ENCODE measurements at regions not wholly inside any gene's neighbourhood (a gene's known extent, or its start where the extent isn't known, plus 50 kb on each side); places are given as distances from the start of the nearest gene placed in this dataset.

DNA sequence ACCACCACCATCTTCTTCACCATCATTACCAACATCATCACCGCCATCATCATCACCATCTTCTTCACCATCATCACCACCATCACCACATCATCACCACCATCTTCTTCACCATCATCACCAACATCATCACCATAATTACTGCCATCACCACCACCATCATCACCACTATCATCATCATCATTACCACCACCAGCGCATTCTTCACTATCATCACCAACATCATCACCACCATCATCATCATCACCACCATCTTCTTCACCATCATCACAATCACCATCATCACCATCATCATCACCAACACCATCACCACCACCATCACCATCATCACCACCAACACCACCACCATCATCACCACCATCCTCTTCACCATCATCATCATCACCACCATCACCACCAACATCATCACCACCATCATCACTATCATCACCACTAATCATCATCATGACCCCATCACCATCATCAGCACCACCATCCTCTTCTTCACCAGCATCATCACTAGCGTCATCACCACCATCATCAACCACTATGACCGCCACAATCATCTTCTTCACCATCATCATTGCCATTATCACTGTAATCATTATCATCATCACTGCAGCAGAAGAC, 303.8 kb downstream of the CTTN start:
- H3K27me3 ChIP-seq (ENCODE audit: insufficient read depth, low read length), result no peaks in the 10 kb centered on the region
- no peaks in the 10 kb centered on the region for H3K79me2 ChIP-seq (ENCODE audit: insufficient read depth, low read length)
- no peak overlapping the region for H2BK15ac ChIP-seq (ENCODE audit: low read depth, low read length)
- no peaks in the 10 kb centered on the region for H3K4me1 ChIP-seq (ENCODE audit: insufficient read depth, low read length)
- no peak overlapping the region for H4K5ac ChIP-seq (ENCODE audit: insufficient read length, low read depth, low read length)
- Mint-ChIP-seq H3K9me3 (peaks cover 0 to 3% of the 10 kb centered on the region in 2 experiments; a peak in 1 of 5 replicates), H3K27ac (no peak overlapping the region), H3K36me3 (ENCODE audit: insufficient read depth in 1 of 3, low read depth in 3 of 3) (peaks cover 2 to 4% (median 2%) of the 10 kb centered on the region in 3 experiments; a peak in 5 of 7 replicates), H3K4me1 (peaks cover 16 to 18% of the 10 kb centered on the region in 2 experiments), H3K4me3 (no peak overlapping the region), H3K27me3 (ENCODE audit: low read depth) (peaks cover 5% of the 10 kb centered on the region)
- no peak overlapping the region for H3K18ac ChIP-seq (ENCODE audit: insufficient read length, low read depth, low read length)
- H3K27ac ChIP-seq (ENCODE audit: insufficient read length, low read depth, low read length), result no peak overlapping the region
- H3K23me2 ChIP-seq (ENCODE audit: insufficient read length, low read depth, low read length, poor library complexity, severe bottlenecking), result no peaks in the 10 kb centered on the region
- no peak overlapping the region for H2AFZ ChIP-seq (ENCODE audit: low read length)
- H3K4ac ChIP-seq (ENCODE audit: low read depth, low read length), result no peak overlapping the region
- H3K56ac ChIP-seq (ENCODE audit: insufficient read length, low read depth, low read length), result no peak overlapping the region
- no peaks in the 10 kb centered on the region for H3K79me1 ChIP-seq (ENCODE audit: insufficient read depth, low read depth, low read length, poor library complexity, severe bottlenecking)
- no peak overlapping the region for H2BK20ac ChIP-seq (ENCODE audit: low read depth, low read length, poor library complexity, severe bottlenecking)
- no peak overlapping the region for H3K9ac ChIP-seq (ENCODE audit: extremely low read depth, insufficient read length, low read length)
- H2AK5ac ChIP-seq (ENCODE audit: insufficient read length, low read length), result no peak overlapping the region
- H3T11ph ChIP-seq (ENCODE audit: low read length), result no peak overlapping the region
- no peaks in the 10 kb centered on the region for H4K20me1 ChIP-seq (ENCODE audit: control insufficient read depth, insufficient read depth, insufficient read length)
- no peak for DNase-seq
- no peak overlapping the region for H2BK12ac ChIP-seq (ENCODE audit: insufficient read length, low read depth, low read length)
- H2BK120ac ChIP-seq (ENCODE audit: low read depth, low read length, poor library complexity, severe bottlenecking), result no peak overlapping the region
- no peak overlapping the region for H3K4me2 ChIP-seq (ENCODE audit: insufficient read depth, insufficient read length, low read length)
- H3K9me3 ChIP-seq (ENCODE audit: control insufficient read depth, low read depth, low read length), result no peaks in the 10 kb centered on the region
- no peak overlapping the region for H3K14ac ChIP-seq (ENCODE audit: insufficient read depth, low read length)
- TF ChIP-seq, protein P1, sequence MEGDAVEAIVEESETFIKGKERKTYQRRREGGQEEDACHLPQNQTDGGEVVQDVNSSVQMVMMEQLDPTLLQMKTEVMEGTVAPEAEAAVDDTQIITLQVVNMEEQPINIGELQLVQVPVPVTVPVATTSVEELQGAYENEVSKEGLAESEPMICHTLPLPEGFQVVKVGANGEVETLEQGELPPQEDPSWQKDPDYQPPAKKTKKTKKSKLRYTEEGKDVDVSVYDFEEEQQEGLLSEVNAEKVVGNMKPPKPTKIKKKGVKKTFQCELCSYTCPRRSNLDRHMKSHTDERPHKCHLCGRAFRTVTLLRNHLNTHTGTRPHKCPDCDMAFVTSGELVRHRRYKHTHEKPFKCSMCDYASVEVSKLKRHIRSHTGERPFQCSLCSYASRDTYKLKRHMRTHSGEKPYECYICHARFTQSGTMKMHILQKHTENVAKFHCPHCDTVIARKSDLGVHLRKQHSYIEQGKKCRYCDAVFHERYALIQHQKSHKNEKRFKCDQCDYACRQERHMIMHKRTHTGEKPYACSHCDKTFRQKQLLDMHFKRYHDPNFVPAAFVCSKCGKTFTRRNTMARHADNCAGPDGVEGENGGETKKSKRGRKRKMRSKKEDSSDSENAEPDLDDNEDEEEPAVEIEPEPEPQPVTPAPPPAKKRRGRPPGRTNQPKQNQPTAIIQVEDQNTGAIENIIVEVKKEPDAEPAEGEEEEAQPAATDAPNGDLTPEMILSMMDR (conservative IDR thresholded peaks at IDR 0.05), result no peak
- no peak overlapping the region for H4K8ac ChIP-seq (replicated peaks; ENCODE audit: insufficient read length, low read depth, low read length)
- WGBS (ENCODE audit: extremely low coverage, insufficient read length, low lambda C conversion rate), result 100% methylated on average over 2 of the region's 4 CpGs
- no peak overlapping the region for H3K23ac ChIP-seq (ENCODE audit: insufficient read length, low read depth, low read length)
- H2BK5ac ChIP-seq (ENCODE audit: insufficient read length, low read length), result no peak overlapping the region
- H4K91ac ChIP-seq (ENCODE audit: insufficient read length, low read depth, low read length), result no peak overlapping the region
